GM12891 (cell line): ENCODE measurements at regions not wholly inside any gene's neighbourhood (a gene's known extent, or its start where the extent isn't known, plus 50 kb on each side); places are given as distances from the start of the nearest gene placed in this dataset.

Experiments used
- POLR2AphosphoS5 ChIP-seq: IDR thresholded peaks from 2 replicates; pipeline ENCODE4 v1.6.1; 2011; ENCODE audit warnings: low read depth, low read length, control low read depth
- POU2F2 ChIP-seq: IDR thresholded peaks from 2 replicates; pipeline ENCODE4 v1.6.1; 2011; ENCODE audit warnings: low read depth, mild to moderate bottlenecking, control low read depth, low read length, moderate library complexity
- TAF1 ChIP-seq: IDR thresholded peaks from 2 replicates; pipeline ENCODE4 v1.6.1; 2011; ENCODE audit warnings: low read depth, low read length, control low read depth

GRCh38 chr2:66903745-66904465 is 469.0 kb downstream of the MEIS1 start:
- TF ChIP-seq POLR2AphosphoS5 (no peak), TAF1 (no peak), POU2F2 (no peak)
